ENCODE measurements at regions not wholly inside any gene's neighbourhood (a gene's known extent, or its start where the extent isn't known, plus 50 kb on each side); places are given as distances from the start of the nearest gene placed in this dataset.

DNA sequence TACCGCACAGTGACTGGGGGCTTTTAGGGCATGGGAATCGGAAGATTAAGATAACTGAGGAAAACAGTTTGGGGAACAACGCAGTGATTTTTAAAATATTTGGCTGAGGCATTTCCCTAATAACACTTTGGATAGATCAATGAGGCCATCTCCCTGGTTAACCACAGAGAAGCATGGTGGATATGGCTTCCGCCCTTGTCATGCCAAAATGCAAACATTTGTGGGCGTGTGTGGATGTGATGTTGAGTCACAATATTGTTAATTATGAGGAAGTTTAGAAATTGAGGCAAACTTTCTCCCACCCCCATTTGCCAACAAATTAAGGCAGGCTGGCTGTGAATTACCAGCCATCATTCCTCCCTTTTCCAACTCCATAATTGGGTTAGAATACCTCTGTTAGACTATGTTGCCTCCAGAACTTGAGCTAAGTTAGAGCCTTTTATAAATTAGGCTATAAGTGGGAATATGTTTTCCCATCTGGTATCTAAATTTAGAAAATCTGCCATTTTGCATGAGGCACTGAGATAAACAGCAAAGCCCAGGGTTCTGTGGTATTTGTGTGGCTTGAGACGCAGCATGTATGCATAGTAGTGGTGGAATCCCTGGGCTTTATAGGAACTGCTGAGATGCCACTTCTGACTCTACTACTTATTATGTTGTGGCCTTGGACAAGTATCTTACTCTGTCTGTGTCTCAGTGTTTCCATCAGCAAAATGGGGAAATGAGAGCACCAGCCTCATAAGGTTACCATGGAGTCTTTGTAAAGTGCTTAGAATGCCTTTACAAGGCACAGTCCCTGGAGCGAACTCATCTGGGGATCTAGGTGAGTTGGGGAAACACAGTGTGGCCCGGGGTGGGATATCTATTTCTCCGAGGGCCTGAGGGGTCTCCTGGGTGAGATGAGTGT, 154.6 kb downstream of the C1orf94 start:
- no peak for TF ChIP-seq EZH2 (IDR thresholded peaks at IDR 0.05; ENCODE audit: borderline replicate concordance, low read length)
- TF ChIP-seq, protein P1, sequence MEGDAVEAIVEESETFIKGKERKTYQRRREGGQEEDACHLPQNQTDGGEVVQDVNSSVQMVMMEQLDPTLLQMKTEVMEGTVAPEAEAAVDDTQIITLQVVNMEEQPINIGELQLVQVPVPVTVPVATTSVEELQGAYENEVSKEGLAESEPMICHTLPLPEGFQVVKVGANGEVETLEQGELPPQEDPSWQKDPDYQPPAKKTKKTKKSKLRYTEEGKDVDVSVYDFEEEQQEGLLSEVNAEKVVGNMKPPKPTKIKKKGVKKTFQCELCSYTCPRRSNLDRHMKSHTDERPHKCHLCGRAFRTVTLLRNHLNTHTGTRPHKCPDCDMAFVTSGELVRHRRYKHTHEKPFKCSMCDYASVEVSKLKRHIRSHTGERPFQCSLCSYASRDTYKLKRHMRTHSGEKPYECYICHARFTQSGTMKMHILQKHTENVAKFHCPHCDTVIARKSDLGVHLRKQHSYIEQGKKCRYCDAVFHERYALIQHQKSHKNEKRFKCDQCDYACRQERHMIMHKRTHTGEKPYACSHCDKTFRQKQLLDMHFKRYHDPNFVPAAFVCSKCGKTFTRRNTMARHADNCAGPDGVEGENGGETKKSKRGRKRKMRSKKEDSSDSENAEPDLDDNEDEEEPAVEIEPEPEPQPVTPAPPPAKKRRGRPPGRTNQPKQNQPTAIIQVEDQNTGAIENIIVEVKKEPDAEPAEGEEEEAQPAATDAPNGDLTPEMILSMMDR (IDR thresholded peaks at IDR 0.05; ENCODE audit: low read length), result no peak
